ENCODE measurements at regions not wholly inside any gene's neighbourhood (a gene's known extent, or its start where the extent isn't known, plus 50 kb on each side); places are given as distances from the start of the nearest gene placed in this dataset.

DNA sequence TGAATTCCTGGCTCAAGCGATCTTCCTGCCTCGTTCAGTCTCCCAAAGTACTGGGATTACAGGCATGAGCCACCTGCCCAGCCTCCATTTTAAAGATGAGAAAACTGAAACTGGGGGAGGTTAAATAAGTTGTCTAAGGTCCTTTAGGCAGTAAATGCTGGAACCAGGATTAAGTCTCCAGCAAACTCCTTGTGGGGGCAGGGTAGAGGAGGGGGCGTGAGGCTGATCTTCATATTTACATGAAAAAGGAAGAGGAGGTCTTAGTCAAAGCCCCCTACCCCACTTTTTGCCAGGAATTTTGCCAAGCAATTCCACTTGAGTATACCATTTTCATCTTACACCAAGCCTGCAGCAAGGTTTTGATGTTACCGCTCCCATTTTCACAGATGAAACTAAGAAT lies 76.6 kb upstream of the NR4A3 start:
- Histone ChIP-seq H3K9ac (ENCODE audit: insufficient read depth, low read depth, low read length) (no peak overlapping the region), H3K4me2 (ENCODE audit: low read depth, low read length) (no peak overlapping the region), H4K20me1 (ENCODE audit: insufficient read depth, low read length) (no peaks in the 10 kb centered on the region), H2AFZ (ENCODE audit: low read length) (no peak overlapping the region), H3K79me2 (ENCODE audit: insufficient read depth, low read length) (no peaks in the 10 kb centered on the region), H3K4me1 (ENCODE audit: insufficient read depth, low read length) (no peaks in the 10 kb centered on the region), H3K4me3 (replicated peaks in 1 of 3; ENCODE audit: insufficient read depth in 1 of 3, low read depth in 2 of 3, low read length in 3 of 3) (no peak overlapping the region), H3K9me3 (ENCODE audit: low read length) (no peaks in the 10 kb centered on the region), H3K27me3 (ENCODE audit: control insufficient read depth in 1 of 2, insufficient read depth in 2 of 2, low read length in 2 of 2) (0 out of 5 replicates have a peak, but pooled peaks cover 0 to 3% of the 10 kb centered on the region in 2 experiments), H3K36me3 (replicated peaks in 1 of 2; ENCODE audit: control insufficient read depth in 1 of 2, insufficient read depth in 2 of 2, low read length in 2 of 2) (no peaks in the 10 kb centered on the region), H3K27ac (ENCODE audit: extremely low read length, insufficient read depth, low read length) (no peak overlapping the region)
- no peak for DNase-seq (ENCODE audit: low spot score)
- POLR2A ChIA-PET, result no interaction called here
- no peak for ATAC-seq
- in situ Hi-C loops (cut with HindIII; ENCODE audit: extremely low pct_ligation_motif_present, low pct_unique_long_range_greater_than_20kb) (no loop called here), intact Hi-C loops (cut with micrococcal nuclease; ENCODE audit: unreplicated experiment) (no loop called here)
- TF ChIP-seq, protein P1, sequence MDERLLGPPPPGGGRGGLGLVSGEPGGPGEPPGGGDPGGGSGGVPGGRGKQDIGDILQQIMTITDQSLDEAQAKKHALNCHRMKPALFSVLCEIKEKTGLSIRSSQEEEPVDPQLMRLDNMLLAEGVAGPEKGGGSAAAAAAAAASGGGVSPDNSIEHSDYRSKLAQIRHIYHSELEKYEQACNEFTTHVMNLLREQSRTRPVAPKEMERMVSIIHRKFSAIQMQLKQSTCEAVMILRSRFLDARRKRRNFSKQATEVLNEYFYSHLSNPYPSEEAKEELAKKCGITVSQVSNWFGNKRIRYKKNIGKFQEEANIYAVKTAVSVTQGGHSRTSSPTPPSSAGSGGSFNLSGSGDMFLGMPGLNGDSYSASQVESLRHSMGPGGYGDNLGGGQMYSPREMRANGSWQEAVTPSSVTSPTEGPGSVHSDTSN (CRISPR knock-in tag; IDR thresholded peaks at IDR 0.05), result no peak
- TF ChIP-seq NR2C2 (CRISPR knock-in tag; IDR thresholded peaks at IDR 0.05; ENCODE audit: borderline replicate concordance) (no peak), ZSCAN22 (CRISPR knock-in tag; IDR thresholded peaks at IDR 0.05) (no peak), PAWR (CRISPR knock-in tag; IDR thresholded peaks at IDR 0.05; ENCODE audit: borderline replicate concordance) (no peak), DPF2 (CRISPR knock-in tag; IDR thresholded peaks at IDR 0.05; ENCODE audit: borderline replicate concordance, low read depth) (no peak), RARA (CRISPR knock-in tag; IDR thresholded peaks at IDR 0.05) (no peak), ZFAT (CRISPR knock-in tag; conservative IDR thresholded peaks at IDR 0.05) (no peak), ZNF83 (CRISPR knock-in tag; IDR thresholded peaks at IDR 0.05; ENCODE audit: borderline replicate concordance) (no peak), SMAD1 (CRISPR knock-in tag; IDR thresholded peaks at IDR 0.05; ENCODE audit: borderline replicate concordance, low read depth) (no peak), POGZ (CRISPR knock-in tag; IDR thresholded peaks at IDR 0.05) (no peak), FOSL2 (CRISPR knock-in tag; IDR thresholded peaks at IDR 0.05) (no peak), CEBPG (CRISPR knock-in tag; IDR thresholded peaks at IDR 0.05) (no peak), ZNF138 (CRISPR knock-in tag; IDR thresholded peaks at IDR 0.05; ENCODE audit: low read depth) (no peak), ZNF256 (CRISPR knock-in tag; conservative IDR thresholded peaks at IDR 0.05) (no peak), RBAK (CRISPR knock-in tag; IDR thresholded peaks at IDR 0.05) (no peak), HNRNPUL1 (IDR thresholded peaks at IDR 0.05; ENCODE audit: low read depth, low read length) (no peak), THAP11 (CRISPR knock-in tag; IDR thresholded peaks at IDR 0.05) (no peak), ELF3 (CRISPR knock-in tag; IDR thresholded peaks at IDR 0.05) (no peak)
- TF ChIP-seq, protein P2, sequence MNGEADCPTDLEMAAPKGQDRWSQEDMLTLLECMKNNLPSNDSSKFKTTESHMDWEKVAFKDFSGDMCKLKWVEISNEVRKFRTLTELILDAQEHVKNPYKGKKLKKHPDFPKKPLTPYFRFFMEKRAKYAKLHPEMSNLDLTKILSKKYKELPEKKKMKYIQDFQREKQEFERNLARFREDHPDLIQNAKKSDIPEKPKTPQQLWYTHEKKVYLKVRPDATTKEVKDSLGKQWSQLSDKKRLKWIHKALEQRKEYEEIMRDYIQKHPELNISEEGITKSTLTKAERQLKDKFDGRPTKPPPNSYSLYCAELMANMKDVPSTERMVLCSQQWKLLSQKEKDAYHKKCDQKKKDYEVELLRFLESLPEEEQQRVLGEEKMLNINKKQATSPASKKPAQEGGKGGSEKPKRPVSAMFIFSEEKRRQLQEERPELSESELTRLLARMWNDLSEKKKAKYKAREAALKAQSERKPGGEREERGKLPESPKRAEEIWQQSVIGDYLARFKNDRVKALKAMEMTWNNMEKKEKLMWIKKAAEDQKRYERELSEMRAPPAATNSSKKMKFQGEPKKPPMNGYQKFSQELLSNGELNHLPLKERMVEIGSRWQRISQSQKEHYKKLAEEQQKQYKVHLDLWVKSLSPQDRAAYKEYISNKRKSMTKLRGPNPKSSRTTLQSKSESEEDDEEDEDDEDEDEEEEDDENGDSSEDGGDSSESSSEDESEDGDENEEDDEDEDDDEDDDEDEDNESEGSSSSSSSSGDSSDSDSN (CRISPR knock-in tag; IDR thresholded peaks at IDR 0.05), result no peak
- CTCF ChIA-PET (ENCODE audit: low intra/inter-chr PET ratio, low total read pairs), result no interaction called here
- no peak for FAIRE-seq
- BruUV-seq (replicated peaks), result no TSS peak
- 27% methylated on average over 4 of the region's 4 CpGs for WGBS (ENCODE audit: low lambda C conversion rate)
